ENCODE measurements at regions not wholly inside any gene's neighbourhood (a gene's known extent, or its start where the extent isn't known, plus 50 kb on each side); places are given as distances from the start of the nearest gene placed in this dataset.

DNA sequence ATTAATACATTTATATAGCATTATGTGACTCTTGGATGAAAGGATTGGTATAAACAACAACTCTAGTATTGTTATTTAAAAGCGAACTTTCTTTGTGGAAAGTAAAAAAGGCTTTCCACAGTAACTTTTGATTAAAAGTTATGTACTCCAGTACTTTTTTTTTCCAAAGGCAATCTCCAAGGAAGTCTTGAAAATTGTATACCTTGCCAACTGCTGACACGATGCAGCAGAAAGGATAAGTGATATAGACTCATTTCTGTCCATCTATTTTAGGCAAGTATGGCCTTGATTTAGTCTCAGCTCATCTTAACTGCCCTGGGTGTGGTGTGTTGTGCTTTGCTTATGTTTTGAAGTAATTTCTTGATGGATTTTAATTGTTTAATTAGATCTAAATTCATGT is 79.7 kb downstream of the OTOL1 start (continued):
- TF ChIP-seq, protein P1, sequence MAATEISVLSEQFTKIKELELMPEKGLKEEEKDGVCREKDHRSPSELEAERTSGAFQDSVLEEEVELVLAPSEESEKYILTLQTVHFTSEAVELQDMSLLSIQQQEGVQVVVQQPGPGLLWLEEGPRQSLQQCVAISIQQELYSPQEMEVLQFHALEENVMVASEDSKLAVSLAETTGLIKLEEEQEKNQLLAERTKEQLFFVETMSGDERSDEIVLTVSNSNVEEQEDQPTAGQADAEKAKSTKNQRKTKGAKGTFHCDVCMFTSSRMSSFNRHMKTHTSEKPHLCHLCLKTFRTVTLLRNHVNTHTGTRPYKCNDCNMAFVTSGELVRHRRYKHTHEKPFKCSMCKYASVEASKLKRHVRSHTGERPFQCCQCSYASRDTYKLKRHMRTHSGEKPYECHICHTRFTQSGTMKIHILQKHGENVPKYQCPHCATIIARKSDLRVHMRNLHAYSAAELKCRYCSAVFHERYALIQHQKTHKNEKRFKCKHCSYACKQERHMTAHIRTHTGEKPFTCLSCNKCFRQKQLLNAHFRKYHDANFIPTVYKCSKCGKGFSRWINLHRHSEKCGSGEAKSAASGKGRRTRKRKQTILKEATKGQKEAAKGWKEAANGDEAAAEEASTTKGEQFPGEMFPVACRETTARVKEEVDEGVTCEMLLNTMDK (IDR thresholded peaks at IDR 0.05; ENCODE audit: borderline replicate concordance, insufficient read depth, low read depth, low read length, poor library complexity, severe bottlenecking): no peak
- TF ChIP-seq MAZ (CRISPR knock-in tag; conservative IDR thresholded peaks at IDR 0.05 in 1 of 2, IDR thresholded peaks at IDR 0.05 in 1 of 2): no peak

DNA sequence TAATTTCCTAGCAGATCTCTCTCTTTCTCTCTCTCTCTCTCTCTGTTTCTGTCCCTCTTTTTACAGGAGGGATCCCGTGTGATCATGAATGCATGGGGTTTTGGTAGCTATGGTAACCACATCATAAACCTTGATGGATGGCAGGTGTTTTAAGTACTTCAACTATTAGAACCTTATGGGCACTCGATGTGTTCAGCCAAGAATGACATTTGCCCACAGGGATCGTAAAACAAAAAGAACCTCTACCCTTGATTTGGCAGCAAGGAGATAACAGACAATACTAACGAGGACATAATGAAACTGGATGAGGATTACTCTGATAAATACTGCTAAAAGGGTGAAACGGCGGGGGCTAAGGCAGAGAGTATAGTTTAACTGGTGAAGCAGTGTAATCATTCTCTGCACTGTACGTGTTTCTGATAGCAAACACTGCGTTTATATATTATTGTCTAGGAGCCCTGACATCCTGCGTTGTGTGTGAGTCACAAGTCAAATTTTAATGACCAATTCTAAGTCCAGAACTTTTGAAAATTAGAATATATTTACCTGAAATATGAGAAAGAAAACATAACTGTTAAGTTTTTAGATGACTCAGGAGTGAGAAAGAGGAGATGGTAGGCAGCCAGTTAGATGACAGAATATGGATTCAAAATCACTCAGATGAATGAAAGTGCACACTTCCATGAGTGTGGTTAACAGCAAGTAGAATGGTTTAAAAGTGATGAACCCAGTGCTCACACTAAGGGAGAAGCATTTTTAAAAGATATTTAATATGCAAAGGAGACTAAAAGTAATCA is 80.3 kb downstream of the OTOL1 start:
- Histone ChIP-seq H3K79me2 (ENCODE audit: control insufficient read depth, insufficient read depth, low read length) (no peaks in the 10 kb centered on the region), H4K20me1 (replicated peaks; ENCODE audit: control insufficient read depth, insufficient read depth, low read length) (no peaks in the 10 kb centered on the region), H3K4me1 (replicated peaks in 1 of 2; ENCODE audit: control insufficient read depth in 2 of 2, insufficient read depth in 2 of 2, low read length in 2 of 2) (no peaks in the 10 kb centered on the region), H3K27me3 (ENCODE audit: control insufficient read depth in 2 of 2, insufficient read depth in 2 of 2, low read length in 2 of 2) (no peaks in the 10 kb centered on the region), H3K9me1 (ENCODE audit: control insufficient read depth, insufficient read depth, low read length) (no peaks in the 10 kb centered on the region), H2AFZ (ENCODE audit: low read depth, low read length) (no peak overlapping the region), H3K4me2 (ENCODE audit: insufficient read depth, low read length) (no peak overlapping the region), H3K36me3 (ENCODE audit: control insufficient read depth, insufficient read depth, low read length) (no peaks in the 10 kb centered on the region), H3K9ac (ENCODE audit: insufficient read depth in 1 of 2, low read depth in 2 of 2, low read length in 2 of 2) (no peak overlapping the region), H3K27ac (ENCODE audit: extremely low read depth, low read depth, low read length) (no peak overlapping the region), H3K9me3 (replicated peaks; ENCODE audit: control insufficient read depth, insufficient read depth, low read depth, low read length) (no peaks in the 10 kb centered on the region; the same call in 1 of the 2 replicates), H3K4me3 (no peak overlapping the region)
- FAIRE-seq: no peak
- WGBS (ENCODE audit: insufficient coverage, low coverage, missing lambda C conversion rate): 3% methylated on average over 9 of the region's 9 CpGs
- ATAC-seq: no peak
- DNase-seq (ENCODE audit: extremely low read depth in 1 of 4, low spot score in 3 of 4): no peak
- intact Hi-C loops (cut with micrococcal nuclease): no loop called here
- BruUV-seq (replicated peaks): no TSS peak
- in situ Hi-C loops (cut with MboI): no loop called here
- TF ChIP-seq ZNF655 (CRISPR knock-in tag; IDR thresholded peaks at IDR 0.05) (no peak), STAT5B (CRISPR knock-in tag; IDR thresholded peaks at IDR 0.05) (no peak), ZNF311 (CRISPR knock-in tag; IDR thresholded peaks at IDR 0.05) (no peak)
- TF ChIP-seq, protein P2, sequence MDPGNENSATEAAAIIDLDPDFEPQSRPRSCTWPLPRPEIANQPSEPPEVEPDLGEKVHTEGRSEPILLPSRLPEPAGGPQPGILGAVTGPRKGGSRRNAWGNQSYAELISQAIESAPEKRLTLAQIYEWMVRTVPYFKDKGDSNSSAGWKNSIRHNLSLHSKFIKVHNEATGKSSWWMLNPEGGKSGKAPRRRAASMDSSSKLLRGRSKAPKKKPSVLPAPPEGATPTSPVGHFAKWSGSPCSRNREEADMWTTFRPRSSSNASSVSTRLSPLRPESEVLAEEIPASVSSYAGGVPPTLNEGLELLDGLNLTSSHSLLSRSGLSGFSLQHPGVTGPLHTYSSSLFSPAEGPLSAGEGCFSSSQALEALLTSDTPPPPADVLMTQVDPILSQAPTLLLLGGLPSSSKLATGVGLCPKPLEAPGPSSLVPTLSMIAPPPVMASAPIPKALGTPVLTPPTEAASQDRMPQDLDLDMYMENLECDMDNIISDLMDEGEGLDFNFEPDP (CRISPR knock-in tag; IDR thresholded peaks at IDR 0.05): no peak
- ChIA-PET CTCF (ENCODE audit: low intra/inter-chr PET ratio) (no interaction called here), POLR2A (interaction anchor here (0.7 kb wide), 1 partner anchor 12 kb away, joined by 3 read pairs; no protein-coding TSS in a partner anchor)
